K562 (cell line): ENCODE measurements at regions not wholly inside any gene's neighbourhood (a gene's known extent, or its start where the extent isn't known, plus 50 kb on each side); places are given as distances from the start of the nearest gene placed in this dataset.

ENCODE experiments used
- ATAC-seq: fragments of 200-7000 bp; cut with Tn5 transposase; 3 replicates; pipeline ENCODE4 v1.9.1; 2020; ENCODE audit warnings: moderate library complexity
- BruUV-seq: library from RNA; stranded (reverse); fragments of 400-500 nt; replicated peaks from 2 replicates; lab custom pipeline; 2021; lab: Mats Ljungman, UMichigan
- CTCF ChIA-PET: fragments of 300-600 bp; formaldehyde crosslinking; extraction: SDS; loops from one replicate; lab custom pipeline; 2021; ENCODE audit warnings: low intra/inter-chr PET ratio; lab: Yijun Ruan, JAX
- POLR2A ChIA-PET: fragments of 300-600, 350-650 bp; sonication (Branson Sonifier 250); formaldehyde crosslinking; extraction: SDS; loops from one replicate; lab custom pipeline; 2021; ENCODE audit warnings: antibody characterized with exemption, inconsistent platforms; lab: Yijun Ruan, JAX
- DNase-seq, 4 experiments: peaks; one replicate each; pipeline versions ENCODE4 v3.0.0 to v3.0.0-alpha.2; 2011 to 2018; ENCODE audit warnings: low spot score in 3 of 4, mixed read lengths in 3 of 4; ENCODE audit errors: extremely low read depth in 1 of 4
- FAIRE-seq: peaks from 2 replicates; lab custom pipeline; 2011; peaks lifted over from hg19 to GRCh38; lab: Jason Lieb, UNC
- H2AFZ ChIP-seq: 2 replicates; pipeline ENCODE4 v1.6.0; 2011; ENCODE audit warnings: low read depth, low read length, control low read depth, inconsistent platforms
- H3K27ac ChIP-seq: fragments of 200-600 bp; 3 replicates; pipeline ENCODE4 v1.8.0; 2011; ENCODE audit warnings: low read depth, mild to moderate bottlenecking, control low read depth, inconsistent platforms, low read length, moderate library complexity, mixed read lengths; ENCODE audit errors: extremely low read depth
- H3K27me3 ChIP-seq, 2 experiments: fragments of 300-600 bp in 1 of 2; 2 replicates in 1 of 2; 3 replicates in 1 of 2; pipeline versions ENCODE4 v1.6.0 to v1.8.0; 2011; ENCODE audit warnings: inconsistent platforms in 2 of 2, low read length in 2 of 2, mild to moderate bottlenecking in 1 of 2, mixed read lengths in 1 of 2, moderate library complexity in 1 of 2; ENCODE audit not compliant: control insufficient read depth in 2 of 2, insufficient read depth in 2 of 2
- H3K36me3 ChIP-seq: fragments of 300-600 bp; 3 replicates; pipeline ENCODE4 v1.8.0; 2011; ENCODE audit warnings: mild to moderate bottlenecking, low read length, inconsistent platforms; ENCODE audit not compliant: control insufficient read depth, insufficient read depth
- H3K4me1 ChIP-seq, 2 experiments: fragments of 200-600 bp in 1 of 2; replicated peaks in 1 of 2; 2 replicates in 1 of 2; 3 replicates in 1 of 2; pipeline versions ENCODE4 v1.5.1 to v1.8.0; 2011; ENCODE audit warnings: inconsistent platforms in 2 of 2, low read length in 2 of 2, mild to moderate bottlenecking in 1 of 2, mixed read lengths in 1 of 2, moderate library complexity in 1 of 2; ENCODE audit not compliant: control insufficient read depth in 2 of 2, insufficient read depth in 2 of 2
- H3K4me2 ChIP-seq: 2 replicates; pipeline ENCODE4 v1.6.1; 2011; ENCODE audit warnings: low read length, control low read depth, inconsistent platforms, mixed read lengths; ENCODE audit not compliant: insufficient read depth
- H3K4me3 ChIP-seq: fragments of 200-600 bp; sonication (generic), shearing (Covaris generic); 2 replicates; pipeline ENCODE4 v1.5.1; 2016; ENCODE audit warnings: control low read depth, inconsistent platforms
- H3K79me2 ChIP-seq: fragments of 200-600 bp; 3 replicates; pipeline ENCODE4 v1.8.0; 2011; ENCODE audit warnings: low read length, inconsistent platforms; ENCODE audit not compliant: control insufficient read depth, insufficient read depth
- H3K9ac ChIP-seq, 2 experiments: 2 replicates each; pipeline versions ENCODE4 v1.6.0 to v1.6.1; 2011; ENCODE audit warnings: low read depth in 2 of 2, low read length in 2 of 2, control low read depth in 1 of 2, inconsistent platforms in 1 of 2, mild to moderate bottlenecking in 1 of 2, mixed read lengths in 1 of 2; ENCODE audit not compliant: insufficient read depth in 1 of 2
- H3K9me1 ChIP-seq: one replicate; pipeline ENCODE4 v1.6.0; 2011; ENCODE audit warnings: inconsistent platforms, mild to moderate bottlenecking, low read length, moderate library complexity; ENCODE audit not compliant: control insufficient read depth, insufficient read depth
- H3K9me3 ChIP-seq: replicated peaks from 2 replicates; pipeline ENCODE4 v1.5.1; 2011; ENCODE audit warnings: low read depth, low read length, inconsistent platforms; ENCODE audit not compliant: control insufficient read depth, insufficient read depth
- H4K20me1 ChIP-seq: replicated peaks from 2 replicates; pipeline ENCODE4 v1.6.1; 2011; ENCODE audit warnings: low read length, inconsistent platforms, mixed read lengths; ENCODE audit not compliant: control insufficient read depth, insufficient read depth
- BHLHE40 ChIP-seq: IDR thresholded peaks from 2 replicates; pipeline ENCODE4 v1.6.1; 2011; ENCODE audit warnings: low read length, improper control_type of control experiment
- BRD4 ChIP-seq: fragments of 200-600 bp; sonication (generic); IDR thresholded peaks from 2 replicates; pipeline ENCODE4 v1.6.1; 2017; ENCODE audit warnings: inconsistent platforms
- CEBPB ChIP-seq: fragments of 450-650 bp; IDR thresholded peaks from 2 replicates; pipeline ENCODE4 v1.6.1; 2016; ENCODE audit warnings: missing genetic modification characterization, missing compliant biosample characterization
- MEIS2 ChIP-seq: fragments of 450-650 bp; IDR thresholded peaks from 2 replicates; pipeline ENCODE4 v1.6.1; 2014; ENCODE audit warnings: mild to moderate bottlenecking; ENCODE audit not compliant: partially characterized antibody
- MYC ChIP-seq, 2 experiments: fragments of 250-450 bp in 1 of 2; sonication (Bioruptor Pico) in 1 of 2; IDR thresholded peaks; 2 replicates each; pipeline versions ENCODE4 v1.5.1 to v1.6.1; 2012 to 2021; ENCODE audit warnings: low read depth in 2 of 2, borderline replicate concordance in 1 of 2, improper control_type of control experiment in 1 of 2, low read length in 1 of 2, mild to moderate bottlenecking in 1 of 2, moderate library complexity in 1 of 2
- POLR2A ChIP-seq: fragments of 450-650 bp; conservative IDR thresholded peaks from 2 replicates; pipeline ENCODE4 v1.6.1; 2016
- POU5F1 ChIP-seq: fragments of 150-350 bp; IDR thresholded peaks from 2 replicates; pipeline ENCODE4 v1.6.1; 2014; ENCODE audit warnings: borderline replicate concordance, low read length, low read depth, mild to moderate bottlenecking; ENCODE audit not compliant: partially characterized antibody
- PPARD ChIP-seq: fragments of 250-450 bp; sonication (Bioruptor Pico); IDR thresholded peaks from 2 replicates; pipeline ENCODE4 v1.8.0; 2022; ENCODE audit warnings: inconsistent platforms, mild to moderate bottlenecking, moderate library complexity
- TCFL5 ChIP-seq: fragments of 250-450 bp; sonication (Bioruptor Pico); conservative IDR thresholded peaks from 2 replicates; pipeline ENCODE4 v1.6.1; 2021; ENCODE audit warnings: mild to moderate bottlenecking, moderate library complexity, matching md5 sums
- TEAD2 ChIP-seq: fragments of 450-650 bp; IDR thresholded peaks from 2 replicates; pipeline ENCODE4 v1.6.1; 2016; ENCODE audit warnings: missing genetic modification characterization, control low read depth, missing compliant biosample characterization
- ZFP36 ChIP-seq: fragments of 150-350 bp; IDR thresholded peaks from 2 replicates; pipeline ENCODE4 v1.6.1; 2018; ENCODE audit warnings: low read length, low read depth; ENCODE audit not compliant: partially characterized antibody
- ZNF507 ChIP-seq: conservative IDR thresholded peaks from 2 replicates; pipeline ENCODE4 v1.6.1; 2017; ENCODE audit warnings: missing genetic modification characterization, missing compliant biosample characterization
- WGBS: fragments of 100-300 bp; shearing (Covaris generic); methylation state at CpG from one replicate; pipeline ENCODE4 v1.1.6; 2016; ENCODE audit warnings: low coverage, mixed read lengths; ENCODE audit not compliant: insufficient coverage; ENCODE audit errors: missing lambda C conversion rate; 5-methylcytosine and 5-hydroxymethylcytosine counted together
- in situ Hi-C: fragments of 300-500 bp; cut with MboI; formaldehyde crosslinking; loops from 4 replicates; pipeline ENCODE4 v1.15.0; 2018; ENCODE audit warnings: inconsistent platforms, mixed read lengths
- intact Hi-C: fragments of 100-400 bp; cut with micrococcal nuclease; formaldehyde crosslinking; loops from 2 replicates; pipeline ENCODE4 v1.14.2; 2022
- TF ChIP-seq, protein P1 (sequence below), 3 experiments: IDR thresholded peaks in 2 of 3; conservative IDR thresholded peaks in 1 of 3; 2 replicates each; pipeline ENCODE4 v1.5.1; 2011 to 2012; ENCODE audit warnings: low read length in 3 of 3, mild to moderate bottlenecking in 3 of 3, control low read depth in 2 of 3, improper control_type of control experiment in 1 of 3, inconsistent platforms in 1 of 3, low read depth in 1 of 3, mixed read lengths in 1 of 3, moderate library complexity in 1 of 3; ENCODE audit not compliant: insufficient read depth in 2 of 3
- TF ChIP-seq, protein P2 (sequence below): fragments of 250-450 bp; sonication (Bioruptor Pico); IDR thresholded peaks from 2 replicates; pipeline ENCODE4 v1.5.0; 2020; ENCODE audit warnings: mild to moderate bottlenecking
- TF ChIP-seq, protein P3 (sequence below): fragments of 250-450 bp; sonication (Bioruptor Pico); IDR thresholded peaks from 2 replicates; pipeline ENCODE4 v1.4.0; 2020; ENCODE audit warnings: mild to moderate bottlenecking

DNA sequence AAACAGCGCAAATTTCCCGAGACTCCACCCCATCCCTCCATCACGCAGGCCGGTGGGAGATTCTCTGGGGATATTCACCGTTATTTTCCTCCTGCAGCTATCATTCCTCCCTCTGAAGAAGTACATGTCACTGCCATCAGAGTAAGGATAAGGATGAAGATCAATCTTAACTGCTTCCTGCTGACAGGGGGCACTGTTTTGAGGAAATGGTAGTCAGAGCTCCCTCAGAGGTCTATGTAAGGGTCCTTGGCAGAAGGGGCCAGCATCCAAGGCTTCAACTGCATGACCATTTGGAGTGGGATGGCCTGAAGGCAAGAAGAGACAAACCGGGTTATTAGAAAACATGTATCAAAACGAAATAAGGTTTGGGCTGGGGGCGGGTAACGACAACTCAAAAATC lies 111.5 kb downstream of the KCNK1 start:
- DNase-seq (no peak), ATAC-seq (peak; percentile 70), FAIRE-seq (no peak)
- POLR2A ChIA-PET, result interaction anchor here (0.7 kb wide), 1 partner anchor 89 kb away, joined by 3 read pairs; no protein-coding TSS in a partner anchor
- H3K9me3 ChIP-seq, result no peaks in the 10 kb centered on the region
- no peak overlapping the region for H3K27ac ChIP-seq
- H3K9me1 ChIP-seq, result no peaks in the 10 kb centered on the region
- in situ Hi-C loops, result no loop called here
- TF ChIP-seq TCFL5 (CRISPR knock-in tag) (no peak), POU5F1 (no peak), BHLHE40 (no peak), MEIS2 (peak; percentile 8), POLR2A (no peak), PPARD (CRISPR knock-in tag) (no peak), ZNF507 (tag) (no peak), MYC (IDR thresholded peaks at IDR 0.05; ENCODE audit: low read depth, low read length) (no peak), MYC (CRISPR knock-in tag; IDR thresholded peaks at IDR 0.05; ENCODE audit: borderline replicate concordance, low read depth) (no peak), TEAD2 (no peak), CEBPB (tag) (no peak), BRD4 (no peak), ZFP36 (no peak)
- TF ChIP-seq, protein P1, sequence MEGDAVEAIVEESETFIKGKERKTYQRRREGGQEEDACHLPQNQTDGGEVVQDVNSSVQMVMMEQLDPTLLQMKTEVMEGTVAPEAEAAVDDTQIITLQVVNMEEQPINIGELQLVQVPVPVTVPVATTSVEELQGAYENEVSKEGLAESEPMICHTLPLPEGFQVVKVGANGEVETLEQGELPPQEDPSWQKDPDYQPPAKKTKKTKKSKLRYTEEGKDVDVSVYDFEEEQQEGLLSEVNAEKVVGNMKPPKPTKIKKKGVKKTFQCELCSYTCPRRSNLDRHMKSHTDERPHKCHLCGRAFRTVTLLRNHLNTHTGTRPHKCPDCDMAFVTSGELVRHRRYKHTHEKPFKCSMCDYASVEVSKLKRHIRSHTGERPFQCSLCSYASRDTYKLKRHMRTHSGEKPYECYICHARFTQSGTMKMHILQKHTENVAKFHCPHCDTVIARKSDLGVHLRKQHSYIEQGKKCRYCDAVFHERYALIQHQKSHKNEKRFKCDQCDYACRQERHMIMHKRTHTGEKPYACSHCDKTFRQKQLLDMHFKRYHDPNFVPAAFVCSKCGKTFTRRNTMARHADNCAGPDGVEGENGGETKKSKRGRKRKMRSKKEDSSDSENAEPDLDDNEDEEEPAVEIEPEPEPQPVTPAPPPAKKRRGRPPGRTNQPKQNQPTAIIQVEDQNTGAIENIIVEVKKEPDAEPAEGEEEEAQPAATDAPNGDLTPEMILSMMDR (IDR thresholded peaks at IDR 0.05 in 2 of 3, conservative IDR thresholded peaks at IDR 0.05 in 1 of 3; ENCODE audit: insufficient read depth in 2 of 3, low read depth in 1 of 3, low read length in 3 of 3), result peak in 2 of 3 experiments; percentile 10 to 35; a peak in 2 of 6 replicates
- TF ChIP-seq, protein P2, sequence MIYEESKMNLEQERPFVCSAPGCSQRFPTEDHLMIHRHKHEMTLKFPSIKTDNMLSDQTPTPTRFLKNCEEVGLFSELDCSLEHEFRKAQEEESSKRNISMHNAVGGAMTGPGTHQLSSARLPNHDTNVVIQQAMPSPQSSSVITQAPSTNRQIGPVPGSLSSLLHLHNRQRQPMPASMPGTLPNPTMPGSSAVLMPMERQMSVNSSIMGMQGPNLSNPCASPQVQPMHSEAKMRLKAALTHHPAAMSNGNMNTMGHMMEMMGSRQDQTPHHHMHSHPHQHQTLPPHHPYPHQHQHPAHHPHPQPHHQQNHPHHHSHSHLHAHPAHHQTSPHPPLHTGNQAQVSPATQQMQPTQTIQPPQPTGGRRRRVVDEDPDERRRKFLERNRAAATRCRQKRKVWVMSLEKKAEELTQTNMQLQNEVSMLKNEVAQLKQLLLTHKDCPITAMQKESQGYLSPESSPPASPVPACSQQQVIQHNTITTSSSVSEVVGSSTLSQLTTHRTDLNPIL, result no peak
- TF ChIP-seq, protein P3, sequence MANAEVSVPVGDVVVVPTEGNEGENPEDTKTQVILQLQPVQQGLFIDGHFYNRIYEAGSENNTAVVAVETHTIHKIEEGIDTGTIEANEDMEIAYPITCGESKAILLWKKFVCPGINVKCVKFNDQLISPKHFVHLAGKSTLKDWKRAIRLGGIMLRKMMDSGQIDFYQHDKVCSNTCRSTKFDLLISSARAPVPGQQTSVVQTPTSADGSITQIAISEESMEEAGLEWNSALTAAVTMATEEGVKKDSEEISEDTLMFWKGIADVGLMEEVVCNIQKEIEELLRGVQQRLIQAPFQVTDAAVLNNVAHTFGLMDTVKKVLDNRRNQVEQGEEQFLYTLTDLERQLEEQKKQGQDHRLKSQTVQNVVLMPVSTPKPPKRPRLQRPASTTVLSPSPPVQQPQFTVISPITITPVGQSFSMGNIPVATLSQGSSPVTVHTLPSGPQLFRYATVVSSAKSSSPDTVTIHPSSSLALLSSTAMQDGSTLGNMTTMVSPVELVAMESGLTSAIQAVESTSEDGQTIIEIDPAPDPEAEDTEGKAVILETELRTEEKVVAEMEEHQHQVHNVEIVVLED (CRISPR knock-in tag), result no peak
- H3K27me3 ChIP-seq, result no peaks in the 10 kb centered on the region
- H2AFZ ChIP-seq, result peak overlapping the region; percentile 71
- H3K79me2 ChIP-seq, result no peaks in the 10 kb centered on the region
- H3K4me2 ChIP-seq, result no peak overlapping the region; the same call in 1 of the 2 replicates
- no peaks in the 10 kb centered on the region for H3K36me3 ChIP-seq
- intact Hi-C loops, result no loop called here
- no peak overlapping the region for H3K9ac ChIP-seq
- no TSS peak for BruUV-seq
- no peak overlapping the region for H3K4me3 ChIP-seq
- H4K20me1 ChIP-seq, result no peaks in the 10 kb centered on the region
- 38% methylated on average over 9 of the region's 9 CpGs for WGBS
- H3K4me1 ChIP-seq, result peaks cover 0 to 10% of the 10 kb centered on the region in 2 experiments; a peak in 2 of 5 replicates
- CTCF ChIA-PET, result no interaction called here
